ENCODE measurements at regions not wholly inside any gene's neighbourhood (a gene's known extent, or its start where the extent isn't known, plus 50 kb on each side); places are given as distances from the start of the nearest gene placed in this dataset.

DNA sequence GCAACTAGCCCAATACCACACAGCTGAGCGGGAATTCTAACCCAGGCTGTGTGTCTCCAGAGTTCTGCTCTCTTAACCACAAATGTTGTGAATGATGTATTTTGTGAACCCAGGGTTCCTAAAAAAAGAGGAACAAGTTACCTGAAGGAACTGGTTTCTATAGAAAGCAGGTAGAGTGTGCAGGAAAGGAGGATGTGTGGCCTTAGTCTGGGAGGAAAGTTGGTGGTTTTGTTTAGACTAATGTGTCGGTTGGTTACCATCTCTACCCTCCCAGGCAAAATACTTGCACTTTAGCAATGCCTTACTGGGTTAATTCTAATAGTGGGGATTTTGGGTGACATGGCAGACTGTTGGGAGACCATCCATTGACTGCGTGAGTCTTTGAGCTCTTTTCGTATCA, 143.3 kb downstream of the SCP2D1 start:
- TF ChIP-seq, protein P1, sequence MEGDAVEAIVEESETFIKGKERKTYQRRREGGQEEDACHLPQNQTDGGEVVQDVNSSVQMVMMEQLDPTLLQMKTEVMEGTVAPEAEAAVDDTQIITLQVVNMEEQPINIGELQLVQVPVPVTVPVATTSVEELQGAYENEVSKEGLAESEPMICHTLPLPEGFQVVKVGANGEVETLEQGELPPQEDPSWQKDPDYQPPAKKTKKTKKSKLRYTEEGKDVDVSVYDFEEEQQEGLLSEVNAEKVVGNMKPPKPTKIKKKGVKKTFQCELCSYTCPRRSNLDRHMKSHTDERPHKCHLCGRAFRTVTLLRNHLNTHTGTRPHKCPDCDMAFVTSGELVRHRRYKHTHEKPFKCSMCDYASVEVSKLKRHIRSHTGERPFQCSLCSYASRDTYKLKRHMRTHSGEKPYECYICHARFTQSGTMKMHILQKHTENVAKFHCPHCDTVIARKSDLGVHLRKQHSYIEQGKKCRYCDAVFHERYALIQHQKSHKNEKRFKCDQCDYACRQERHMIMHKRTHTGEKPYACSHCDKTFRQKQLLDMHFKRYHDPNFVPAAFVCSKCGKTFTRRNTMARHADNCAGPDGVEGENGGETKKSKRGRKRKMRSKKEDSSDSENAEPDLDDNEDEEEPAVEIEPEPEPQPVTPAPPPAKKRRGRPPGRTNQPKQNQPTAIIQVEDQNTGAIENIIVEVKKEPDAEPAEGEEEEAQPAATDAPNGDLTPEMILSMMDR (IDR thresholded peaks at IDR 0.05; ENCODE audit: borderline replicate concordance, insufficient read depth, low read depth, low read length) = no peak
- H3K4me3 ChIP-seq (ENCODE audit: low read depth, low read length) = no peak overlapping the region

DNA sequence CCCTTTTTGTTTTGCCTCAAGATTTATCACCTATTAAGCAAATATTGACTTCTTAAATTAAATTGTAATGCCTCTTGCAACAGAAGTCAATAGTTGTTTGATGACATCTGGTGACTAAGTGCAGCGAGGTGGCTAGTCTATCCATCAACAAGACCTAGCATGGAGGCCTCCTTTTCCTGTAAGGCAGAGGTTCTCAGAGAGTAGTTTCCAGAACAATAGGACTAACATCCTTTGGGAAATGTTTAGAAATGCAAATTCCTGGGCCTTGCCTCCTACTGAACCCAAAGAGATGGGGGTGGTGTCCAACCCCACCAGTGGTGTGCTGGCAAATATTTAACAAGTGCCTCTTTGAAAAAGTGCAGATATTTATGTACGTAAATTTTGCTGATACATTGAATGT, 143.7 kb downstream of the SCP2D1 start:
- H3K4me3 ChIP-seq (ENCODE audit: low read depth, low read length) = no peak overlapping the region
- TF ChIP-seq, protein P1 (IDR thresholded peaks at IDR 0.05; ENCODE audit: borderline replicate concordance, insufficient read depth, low read depth, low read length) = no peak

GRCh38 chr20:18971121-18971520, 157.5 kb downstream of the SCP2D1 start:
- no peak overlapping the region for H3K4me3 ChIP-seq (ENCODE audit: low read depth, low read length)
- TF ChIP-seq, protein P1 (IDR thresholded peaks at IDR 0.05; ENCODE audit: borderline replicate concordance, insufficient read depth, low read depth, low read length) = no peak

- TF ChIP-seq, protein P1 (IDR thresholded peaks at IDR 0.05; ENCODE audit: borderline replicate concordance, insufficient read depth, low read depth, low read length) = no peak
- H3K4me3 ChIP-seq (ENCODE audit: low read depth, low read length) = no peak overlapping the region
These were observed 158.0 kb downstream of the SCP2D1 start for GRCh38 chr20:18971574-18971973.

- TF ChIP-seq, protein P1 (IDR thresholded peaks at IDR 0.05; ENCODE audit: borderline replicate concordance, insufficient read depth, low read depth, low read length) = no peak
- no peak overlapping the region for H3K4me3 ChIP-seq (ENCODE audit: low read depth, low read length)
These were observed 158.8 kb downstream of the SCP2D1 start for GRCh38 chr20:18972251-18972876.

DNA sequence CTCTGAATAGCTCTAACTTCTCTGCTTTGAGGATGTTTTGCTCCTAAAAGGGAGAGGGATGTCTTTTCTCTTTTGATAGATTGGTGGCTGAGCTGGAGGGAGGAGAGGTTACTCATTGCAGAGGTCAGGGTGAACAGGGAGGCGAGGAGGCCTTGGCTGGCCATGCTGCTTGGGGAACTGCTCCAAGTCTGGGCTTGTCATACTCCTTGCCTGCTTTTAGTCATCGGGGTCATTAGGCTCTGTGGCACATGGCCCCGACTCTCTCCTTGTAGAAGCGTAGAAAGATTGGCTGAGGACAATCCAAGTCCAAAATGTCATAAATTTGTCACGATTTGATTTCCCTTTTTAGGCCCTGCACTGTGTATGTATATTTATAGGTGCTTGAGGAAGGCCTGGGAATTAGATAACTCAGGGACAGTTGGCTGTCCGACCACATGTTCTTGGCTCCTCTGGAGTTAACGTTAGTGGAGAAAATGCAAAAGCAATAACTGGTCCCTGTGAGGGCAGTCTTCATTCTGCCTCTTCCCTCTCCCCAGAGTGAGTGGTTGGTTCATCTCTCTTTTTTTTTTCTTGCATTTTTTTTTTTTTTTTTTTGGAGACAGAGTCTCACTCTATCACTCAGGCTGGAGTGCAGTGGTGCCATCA, 160.1 kb downstream of the SCP2D1 start:
- TF ChIP-seq, protein P1 (IDR thresholded peaks at IDR 0.05; ENCODE audit: borderline replicate concordance, insufficient read depth, low read depth, low read length) = no peak

DNA sequence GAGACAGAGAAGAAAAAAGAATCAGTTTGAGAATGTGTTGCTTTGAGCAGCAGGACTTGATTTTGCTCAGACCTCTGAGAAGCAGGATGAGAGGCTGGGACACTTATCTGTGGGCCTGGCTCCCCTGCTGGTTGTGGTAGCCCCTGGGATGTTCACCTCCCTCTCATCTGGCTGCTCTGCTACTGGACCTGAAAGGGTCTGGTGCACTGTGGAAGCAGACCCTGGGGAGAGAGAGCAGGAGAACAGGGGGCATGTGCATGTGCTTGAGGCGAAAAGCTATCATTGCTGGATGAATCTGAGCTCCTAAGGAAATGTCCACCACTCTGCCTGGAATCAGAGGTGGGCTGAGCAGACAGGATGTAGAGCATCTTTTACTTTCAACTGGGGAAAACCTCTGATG, 161.1 kb downstream of the SCP2D1 start:
- H3K4me3 ChIP-seq (ENCODE audit: low read depth, low read length) = no peak overlapping the region
- TF ChIP-seq, protein P1 (IDR thresholded peaks at IDR 0.05; ENCODE audit: borderline replicate concordance, insufficient read depth, low read depth, low read length) = no peak

More for the DNA sequence above, 160.1 kb downstream of the SCP2D1 start:
- no peak overlapping the region for H3K4me3 ChIP-seq (ENCODE audit: low read depth, low read length)
